ACHN (cell line): ENCODE measurements at regions not wholly inside any gene's neighbourhood (a gene's known extent, or its start where the extent isn't known, plus 50 kb on each side); places are given as distances from the start of the nearest gene placed in this dataset.

ENCODE experiments used
- DNase-seq: peaks from one replicate; pipeline ENCODE4 v3.0.0-alpha.2; 2015
- in situ Hi-C: cut with HindIII; loops from 2 replicates; pipeline ENCODE4 v1.10.0; 2017; ENCODE audit warnings: low sequenced_read_pairs, low pct_ligation_motif_present, low pct_unique_long_range_greater_than_20kb

DNA sequence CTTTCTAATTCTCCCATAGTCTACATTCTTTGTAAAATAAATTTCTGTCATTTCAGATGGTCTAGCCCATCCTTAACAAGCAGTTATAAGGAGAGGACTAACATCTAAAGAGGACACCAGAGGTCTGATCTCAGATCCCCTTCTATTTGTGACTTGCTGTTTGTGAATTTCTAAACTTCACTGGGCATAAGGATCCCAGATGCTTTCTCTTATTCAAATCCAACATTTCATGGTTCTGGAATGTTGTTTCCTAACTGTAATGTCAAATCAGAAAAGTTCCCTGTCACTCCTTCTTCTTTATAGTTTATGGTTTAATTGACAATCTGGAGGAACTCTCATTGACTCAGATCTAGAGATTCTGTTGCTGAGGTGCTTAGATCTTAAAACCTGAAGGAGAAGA is 430.2 kb downstream of the MEIS1 start:
- DNase-seq, result no peak
- in situ Hi-C loops, result no loop called here

DNA sequence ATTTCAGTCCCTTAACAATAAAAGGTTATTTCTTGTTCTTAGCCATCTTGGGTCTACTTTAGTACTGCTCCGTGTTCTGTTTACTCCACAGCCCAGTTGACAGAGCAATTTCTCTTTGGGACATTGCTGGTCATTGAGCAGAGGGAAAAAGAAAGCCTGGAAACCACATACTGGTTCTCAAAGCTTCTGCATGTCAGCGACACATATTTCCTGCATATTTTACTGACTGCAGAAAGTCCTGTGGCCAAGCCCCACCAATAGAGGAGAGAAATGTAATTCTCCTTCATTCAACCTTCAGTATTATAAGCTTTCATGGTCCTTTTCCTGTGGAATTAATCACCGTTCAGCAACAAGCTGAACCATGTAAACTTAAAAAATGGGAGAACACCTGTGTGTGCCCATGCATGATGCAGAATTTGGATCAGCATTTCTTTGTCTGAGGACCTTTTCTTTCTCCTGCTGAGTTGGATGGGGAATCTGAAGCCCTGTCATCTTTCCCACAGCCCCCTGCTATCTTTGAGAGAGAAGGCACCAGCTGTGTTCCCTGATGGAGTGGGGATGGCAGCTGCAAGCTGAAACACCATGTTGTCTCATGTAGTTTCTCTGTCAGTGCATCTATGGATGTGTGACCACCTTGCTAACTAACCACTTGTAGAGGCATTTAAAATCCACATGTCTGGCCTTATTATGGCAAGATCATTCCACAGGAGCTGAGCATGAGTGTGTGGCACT is 431.6 kb downstream of the MEIS1 start:
- DNase-seq, result no peak
- in situ Hi-C loops, result no loop called here

DNA sequence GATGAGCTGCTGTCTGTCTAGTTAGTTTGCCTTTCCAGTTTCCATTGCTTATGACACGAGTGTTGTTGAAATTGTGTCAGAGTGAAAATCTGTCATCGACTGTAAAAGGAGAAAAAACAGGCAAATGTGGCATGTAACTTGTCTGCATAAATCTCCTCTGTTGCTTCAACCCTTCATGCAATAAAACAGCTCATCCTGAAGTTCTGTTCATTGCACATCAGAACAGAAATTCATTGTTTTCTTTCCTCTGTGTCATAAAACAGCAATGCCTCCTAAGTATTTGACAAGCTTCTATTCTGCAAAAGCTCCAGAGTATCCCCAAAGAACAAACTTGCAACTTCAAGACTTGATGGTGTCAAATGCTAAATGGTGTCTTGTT is 432.1 kb downstream of the MEIS1 start:
- in situ Hi-C loops, result no loop called here
- no peak for DNase-seq

DNA sequence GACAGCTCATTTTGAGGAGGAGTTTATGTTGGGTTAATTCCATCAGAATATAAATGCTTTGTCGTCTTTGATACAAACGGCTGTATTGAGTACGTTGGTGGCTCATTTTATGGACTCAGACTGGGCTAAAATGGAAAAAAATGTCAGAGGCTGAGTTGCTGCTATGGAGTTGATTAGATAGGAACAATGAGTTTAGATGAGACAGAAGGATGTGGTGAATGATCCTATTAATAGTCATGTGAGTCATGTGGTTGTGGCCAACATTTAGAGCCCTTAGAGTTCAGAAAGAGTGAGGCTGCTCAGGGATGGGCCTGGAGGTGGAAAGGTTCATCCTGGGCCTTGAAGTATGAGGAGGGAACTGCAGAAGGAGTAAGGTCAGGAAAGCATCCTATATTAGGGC is 434.2 kb downstream of the MEIS1 start:
- in situ Hi-C loops, result no loop called here
- DNase-seq, result no peak

DNA sequence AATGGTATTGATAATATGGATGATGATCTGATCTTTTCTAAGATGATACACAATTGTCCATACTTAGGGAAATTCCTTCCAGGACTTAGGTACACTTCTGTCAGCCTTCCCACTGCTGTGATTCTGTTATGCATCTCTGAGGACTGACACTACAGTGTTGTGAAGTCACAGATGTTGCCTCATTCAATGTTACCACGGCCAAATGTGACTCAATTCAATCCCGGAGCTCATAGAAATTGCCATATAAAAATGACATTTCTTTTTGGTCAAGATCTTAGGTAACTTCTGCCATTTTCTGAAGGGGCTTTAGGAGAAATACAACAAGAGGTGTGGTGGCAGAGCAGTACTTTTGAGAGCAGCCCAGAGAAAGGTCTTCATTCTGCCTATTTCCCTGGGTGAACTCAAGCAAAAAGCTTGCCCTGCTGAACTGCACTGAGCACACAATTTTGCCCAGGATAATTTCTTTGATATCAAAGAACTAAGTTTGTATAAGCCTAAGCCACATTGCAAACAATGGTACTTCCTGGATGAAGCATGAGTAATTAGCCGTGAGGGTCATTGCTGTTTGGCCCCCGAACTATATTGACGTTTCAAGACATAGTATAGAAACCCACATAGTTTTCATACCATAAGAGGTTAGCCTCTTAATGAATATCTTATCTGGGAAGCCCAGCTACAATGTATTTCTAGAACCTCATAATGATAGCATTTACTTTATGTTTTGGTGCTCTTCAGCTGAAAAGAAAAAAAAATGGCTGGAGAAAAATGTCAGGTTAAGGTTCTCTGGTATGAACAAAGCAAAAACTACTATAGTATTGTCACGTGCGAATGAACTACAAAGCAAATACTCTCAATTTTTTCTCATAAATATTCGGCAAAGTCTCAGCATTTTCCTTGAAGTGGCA is 437.4 kb downstream of the MEIS1 start:
- in situ Hi-C loops, result no loop called here
- no peak for DNase-seq

DNA sequence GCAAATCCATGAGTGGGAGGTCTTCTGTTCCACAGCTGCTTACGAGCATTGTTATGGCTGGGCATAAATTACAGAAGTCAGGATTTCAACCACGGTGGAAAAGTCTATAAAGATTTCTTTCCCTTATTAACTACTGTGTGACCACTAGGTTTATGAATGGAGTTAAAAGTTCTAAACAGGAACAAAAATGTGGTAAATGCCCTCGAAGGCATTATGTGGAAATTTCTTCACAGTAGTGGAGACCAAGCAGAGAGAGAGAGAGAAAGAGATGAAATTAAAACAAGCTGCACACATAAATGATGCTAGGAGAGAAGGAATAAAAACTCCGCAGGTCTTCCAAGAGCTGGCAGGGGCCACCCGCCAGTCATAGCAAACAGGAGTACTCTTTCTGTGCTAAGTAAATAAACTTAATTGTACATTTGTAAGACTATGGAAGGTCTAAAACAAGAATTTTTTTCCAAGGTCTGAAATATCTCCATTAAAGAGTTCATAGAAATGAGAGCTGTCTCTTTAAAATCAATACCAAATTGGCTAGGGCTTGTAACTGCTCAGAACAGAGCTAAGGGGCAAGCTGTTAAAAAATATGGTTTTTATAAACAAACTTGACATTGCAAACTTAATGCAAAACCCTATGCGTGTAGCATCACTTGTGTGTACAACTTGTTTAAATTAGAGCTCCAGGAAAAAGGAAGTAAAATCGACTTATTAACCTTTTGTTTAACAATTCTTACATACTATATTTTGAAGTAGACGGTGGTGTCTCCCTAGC is 438.2 kb downstream of the MEIS1 start:
- in situ Hi-C loops, result no loop called here
- DNase-seq, result no peak

DNA sequence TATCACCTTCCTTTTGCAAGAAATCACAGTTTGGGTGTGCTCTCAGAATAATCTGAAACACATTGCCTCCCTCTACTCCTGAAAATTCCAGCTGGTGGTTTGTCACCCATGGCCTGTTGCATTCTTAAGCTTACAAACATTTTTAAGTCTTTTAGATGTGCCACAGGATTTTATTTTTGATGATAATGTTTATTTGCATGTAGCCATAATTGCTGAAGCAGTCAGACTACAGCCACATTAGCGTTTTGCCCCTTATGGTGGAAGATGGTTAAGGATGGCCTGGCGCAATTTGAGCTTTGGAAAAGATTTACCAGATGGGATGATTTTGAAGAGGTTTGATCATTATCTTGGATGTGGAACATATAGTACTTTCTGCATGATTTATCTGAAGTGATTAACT is 439.5 kb downstream of the MEIS1 start:
- DNase-seq, result no peak
- in situ Hi-C loops, result no loop called here

DNA sequence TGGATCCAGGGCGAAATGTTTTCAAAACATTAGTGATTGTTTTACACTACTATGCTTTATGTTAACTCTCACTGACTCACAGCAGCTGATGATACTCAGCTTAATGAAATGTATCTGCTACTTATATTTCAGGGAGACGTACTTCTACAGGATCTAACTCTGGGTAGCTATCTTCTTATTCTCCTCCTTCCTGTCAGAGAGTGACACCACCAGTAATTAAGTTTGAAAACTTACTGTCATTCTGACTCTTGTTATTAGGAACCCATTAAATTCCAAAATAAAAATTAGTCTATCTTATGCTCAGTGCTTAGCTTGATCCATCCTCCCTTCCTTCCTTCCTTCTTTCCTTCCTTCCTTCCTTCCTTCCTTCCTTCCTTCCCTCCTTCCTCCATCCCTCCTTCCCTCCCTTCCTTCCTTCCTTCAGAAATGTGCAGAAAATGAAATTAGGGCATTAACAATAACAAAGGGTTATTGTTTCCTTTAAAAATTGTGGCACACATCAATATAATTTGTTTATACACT is 441.1 kb downstream of the MEIS1 start:
- in situ Hi-C loops, result no loop called here

DNA sequence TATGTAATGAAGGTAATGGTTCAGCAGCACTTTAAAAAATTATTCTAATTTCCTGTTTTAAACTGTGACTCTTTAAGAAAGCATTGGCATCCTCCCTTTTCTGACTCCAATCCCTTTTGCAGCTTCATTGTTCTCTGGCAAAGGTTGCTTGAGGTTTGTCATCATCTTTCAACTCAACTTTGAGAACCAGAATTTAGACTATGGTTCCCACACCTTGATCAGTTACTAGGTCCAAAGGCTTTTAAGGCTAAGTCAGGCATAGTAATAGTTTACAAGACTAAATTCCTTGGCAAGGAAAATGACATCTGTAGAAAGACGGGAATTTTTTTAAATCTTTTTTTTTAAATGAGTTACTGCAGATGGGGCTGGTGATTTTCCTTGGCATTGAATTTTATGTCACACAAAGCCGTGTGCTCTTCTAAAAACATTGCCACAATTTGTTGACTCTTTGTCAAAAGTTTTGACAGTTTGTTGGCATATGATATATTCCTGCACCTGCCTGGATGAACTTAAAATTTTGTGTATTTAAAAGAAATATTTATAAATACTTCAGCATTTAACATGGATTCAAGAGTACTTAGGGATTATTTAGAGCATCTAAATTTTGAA is 451.0 kb downstream of the MEIS1 start:
- no peak for DNase-seq
- in situ Hi-C loops, result no loop called here

More for the DNA sequence above, 441.1 kb downstream of the MEIS1 start:
- no peak for DNase-seq

DNA sequence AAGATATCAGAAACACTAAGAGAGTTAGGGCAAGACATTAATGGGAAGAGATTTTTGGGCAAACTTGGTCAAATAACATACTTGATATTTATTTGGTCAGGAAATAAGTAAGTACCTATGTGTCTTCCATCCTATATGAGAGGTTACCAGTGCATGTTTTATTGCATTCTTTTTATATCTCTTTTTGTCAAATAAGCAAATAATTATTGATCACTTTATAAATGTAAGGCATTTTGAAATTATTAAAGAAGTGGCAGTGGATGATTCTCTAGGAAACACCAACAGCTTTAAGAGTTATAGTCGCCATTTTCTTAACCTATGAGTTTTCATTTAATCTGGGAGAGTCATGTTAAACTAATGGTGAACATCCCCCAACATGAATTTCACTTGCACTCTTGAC is 453.3 kb downstream of the MEIS1 start:
- DNase-seq, result no peak
- in situ Hi-C loops, result no loop called here

DNA sequence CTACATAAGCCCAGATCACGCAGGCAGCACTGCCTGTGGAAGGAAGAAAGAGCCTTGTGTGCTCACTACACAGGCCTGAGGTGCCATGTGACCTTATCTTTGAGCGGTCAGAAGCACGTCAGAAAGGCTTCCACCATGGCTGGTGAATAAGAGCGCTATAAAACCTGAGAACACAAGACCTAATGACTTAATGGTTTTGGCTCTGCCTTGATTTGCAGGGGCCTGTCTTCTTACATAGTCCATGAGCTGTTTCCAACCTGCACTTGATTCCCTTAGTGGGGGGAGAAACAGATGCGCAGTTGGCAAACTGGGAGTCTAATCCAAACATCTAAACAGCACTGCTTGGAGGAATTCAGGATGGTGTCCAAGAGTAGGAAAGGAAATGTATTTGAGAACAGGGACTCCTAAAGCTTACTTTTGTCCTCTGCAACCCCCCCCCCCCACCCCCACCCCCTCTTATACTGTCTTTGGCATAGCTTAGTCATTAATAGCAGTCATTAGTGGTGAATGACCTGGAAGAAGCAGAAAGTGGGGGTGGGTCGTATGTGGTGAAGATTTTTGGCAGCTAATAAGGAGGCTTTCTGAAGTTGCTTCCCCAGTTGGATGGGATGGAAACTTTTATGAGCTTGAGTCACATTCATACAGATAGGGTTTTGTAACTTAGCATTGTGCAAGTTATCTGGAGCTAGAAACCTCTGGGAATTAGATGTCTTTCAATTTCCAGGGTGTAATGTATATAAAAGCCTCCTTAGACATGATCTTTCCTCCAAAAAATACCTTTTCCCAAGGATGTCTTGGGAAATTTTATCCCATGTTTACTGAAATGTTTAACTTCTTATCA is 454.1 kb downstream of the MEIS1 start:
- in situ Hi-C loops, result no loop called here
- no peak for DNase-seq

DNA sequence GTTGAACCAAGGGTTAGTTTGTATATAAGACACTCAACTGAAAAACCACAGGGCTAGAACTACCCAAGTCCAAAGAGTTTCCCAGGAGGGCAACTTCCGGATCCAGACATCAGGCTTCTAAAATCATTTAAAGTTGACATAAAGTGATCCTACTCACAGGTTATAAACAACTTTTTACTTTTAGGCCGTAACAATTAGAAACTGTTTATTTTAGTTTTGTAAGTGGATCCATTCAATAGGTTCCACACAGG is 454.6 kb downstream of the MEIS1 start:
- in situ Hi-C loops, result no loop called here
- no peak for DNase-seq

DNA sequence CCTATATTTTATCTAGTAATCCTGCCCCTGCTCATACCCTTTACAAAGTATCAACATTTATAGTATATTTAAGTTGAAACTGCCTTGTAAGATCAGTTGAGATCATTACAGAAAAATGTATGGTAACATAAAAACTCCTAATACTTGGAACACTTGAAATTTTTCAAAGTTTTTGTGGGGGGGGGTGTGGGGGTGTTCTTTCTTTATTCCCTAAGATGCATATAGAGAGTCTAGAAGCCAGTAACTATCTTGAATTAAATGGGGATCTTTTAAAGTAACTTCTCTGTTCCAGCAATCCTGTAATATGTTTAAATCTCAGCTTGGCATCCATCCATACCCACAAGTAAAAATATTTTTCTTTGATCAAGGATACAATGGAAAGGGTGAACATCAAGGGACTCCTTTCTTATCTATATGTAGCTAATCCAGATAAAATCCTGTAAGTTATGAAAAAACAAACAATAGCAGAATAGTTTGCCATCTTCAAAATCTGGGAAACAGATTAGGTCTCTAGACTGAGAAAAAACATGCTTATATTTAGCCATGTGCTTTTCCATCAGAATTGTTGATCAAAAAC is 455.3 kb downstream of the MEIS1 start:
- in situ Hi-C loops, result no loop called here
- no peak for DNase-seq

DNA sequence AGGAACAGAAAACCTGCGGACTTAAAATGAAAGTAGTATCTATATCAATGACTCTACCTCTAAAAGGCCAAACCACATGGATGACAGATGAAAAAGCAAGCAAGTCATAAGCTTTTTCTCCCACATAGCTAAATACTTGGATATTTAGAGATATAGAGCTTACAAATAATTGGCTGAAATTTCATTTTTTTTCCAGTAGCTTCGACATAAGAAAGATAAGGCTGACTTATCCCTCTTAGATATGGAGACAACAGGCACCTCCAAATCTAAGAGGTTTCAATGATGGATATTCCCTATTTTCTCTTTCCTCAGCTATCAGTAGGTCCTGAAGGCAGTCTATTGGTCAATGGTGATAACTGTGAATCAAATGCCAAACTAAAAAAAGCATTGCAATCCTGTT is 460.3 kb downstream of the MEIS1 start:
- no peak for DNase-seq
- in situ Hi-C loops, result no loop called here

DNA sequence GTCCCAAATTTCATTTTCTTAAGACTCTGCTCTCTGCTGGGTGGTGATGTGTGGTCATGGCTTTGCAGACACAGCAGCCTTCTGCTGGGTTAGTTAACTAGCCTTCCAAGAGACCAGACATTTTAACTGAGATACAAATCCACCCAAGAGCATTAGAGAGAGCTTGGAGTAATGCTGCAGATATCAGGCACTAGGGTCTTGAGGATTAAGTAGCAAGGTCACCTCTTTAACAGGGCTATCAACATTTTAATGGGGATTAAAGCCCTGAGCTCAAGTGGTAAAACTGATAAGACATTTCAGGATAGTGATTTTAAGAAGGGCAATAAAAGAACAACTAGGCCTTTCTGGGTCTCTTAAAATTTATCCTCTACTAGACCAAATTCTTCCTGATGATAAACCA is 461.2 kb downstream of the MEIS1 start:
- no peak for DNase-seq
- in situ Hi-C loops, result no loop called here

DNA sequence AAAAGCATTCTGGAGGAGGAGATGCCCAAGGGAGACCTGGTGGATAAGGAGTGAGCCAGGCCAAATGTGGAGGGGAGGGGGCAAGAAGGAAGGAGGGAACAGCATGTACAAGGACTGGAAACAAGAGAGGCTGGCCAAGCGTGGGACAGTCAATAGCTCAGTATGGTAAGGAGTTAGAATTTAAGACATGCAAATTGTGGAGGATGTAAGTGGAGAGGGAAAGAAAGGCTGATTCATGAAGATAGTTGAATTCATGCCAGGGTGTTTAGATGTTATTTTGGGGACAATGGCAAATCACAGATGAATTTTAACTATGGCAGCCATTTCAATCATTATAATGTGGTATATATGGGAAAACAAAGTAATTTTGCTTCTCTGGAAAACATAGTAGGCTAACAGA is 462.3 kb downstream of the MEIS1 start:
- DNase-seq, result no peak
- in situ Hi-C loops, result no loop called here

DNA sequence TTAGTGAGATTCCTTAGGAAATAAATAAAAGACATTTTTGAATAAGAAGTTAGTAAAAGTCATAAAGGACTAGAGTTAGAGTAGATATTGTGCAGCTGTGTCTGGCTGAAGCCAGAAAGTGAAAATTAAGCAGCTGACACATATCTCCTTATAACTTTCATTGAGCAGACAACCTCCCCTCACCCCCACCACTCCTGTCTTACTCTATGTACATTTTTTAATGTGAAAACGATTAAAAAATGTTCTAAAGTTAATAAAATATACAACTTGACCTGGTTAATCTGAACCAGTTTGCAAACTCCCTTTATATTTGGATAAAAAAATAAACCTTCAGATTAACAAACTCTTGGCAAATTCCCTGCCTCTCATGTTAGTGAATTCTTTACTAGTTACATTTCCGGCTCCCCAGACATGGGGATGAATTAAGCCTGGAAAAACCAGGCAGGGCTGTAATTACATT is 462.8 kb downstream of the MEIS1 start:
- DNase-seq, result no peak
- in situ Hi-C loops, result no loop called here

DNA sequence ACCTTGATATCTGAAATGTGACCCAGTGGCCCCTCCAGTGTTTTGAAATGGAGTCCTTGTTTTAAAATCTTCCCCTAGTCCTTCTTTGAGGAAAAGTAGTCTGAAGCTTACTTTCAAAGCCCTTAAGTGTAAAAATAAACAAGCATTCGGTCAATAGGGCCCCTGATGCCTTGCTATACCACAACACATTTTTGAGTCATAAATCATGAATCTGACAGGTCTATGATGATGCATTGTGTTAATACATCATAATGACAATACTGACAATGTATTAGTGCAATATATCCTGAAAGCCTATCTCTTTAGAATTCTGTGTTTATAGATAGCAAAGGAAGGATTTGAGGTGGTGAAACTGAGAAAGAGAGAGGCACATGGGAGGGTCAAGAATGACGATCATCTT is 464.2 kb downstream of the MEIS1 start:
- no peak for DNase-seq
- in situ Hi-C loops, result no loop called here
